Psoas muscle (tissue), 7 donors: ENCODE measurements at regions not wholly inside any gene's neighbourhood (a gene's known extent, or its start where the extent isn't known, plus 50 kb on each side); places are given as distances from the start of the nearest gene placed in this dataset.

Source experiments
- ATAC-seq, 4 donors: fragments of 200-7000 bp; cut with Tn5 transposase; one replicate each; pipeline ENCODE4 v1.9.1; 2020; ENCODE audit warnings: moderate library complexity in 3 of 4, mild to moderate bottlenecking in 2 of 4
- DNase-seq, 2 donors: peaks; one replicate each; pipeline ENCODE4 v3.0.0-alpha.2; 2020
- H3K27ac ChIP-seq: fragments of 200-600 bp; one replicate; pipeline ENCODE4 v1.8.0; 2022
- H3K27me3 ChIP-seq, 3 donors: fragments of 200-600 bp in 1 of 3; one replicate each; pipeline versions ENCODE4 v1.6.1 to v1.8.0; 2013 to 2022; ENCODE audit warnings: low read length in 2 of 3, mild to moderate bottlenecking in 2 of 3, moderate library complexity in 1 of 3; ENCODE audit not compliant: insufficient read depth in 3 of 3
- H3K36me3 ChIP-seq, 2 donors: fragments of 200-600 bp in 1 of 2; one replicate each; pipeline versions ENCODE4 v1.6.1 to v1.8.0; 2013 to 2022; ENCODE audit warnings: low read depth in 1 of 2, mild to moderate bottlenecking in 1 of 2, moderate library complexity in 1 of 2; ENCODE audit not compliant: insufficient read depth in 1 of 2
- H3K4me1 ChIP-seq: fragments of 200-600 bp; one replicate; pipeline ENCODE4 v1.8.0; 2022
- H3K4me3 ChIP-seq: fragments of 200-600 bp; one replicate; pipeline ENCODE4 v1.8.0; 2022; ENCODE audit warnings: mild to moderate bottlenecking
- H3K9me3 ChIP-seq: fragments of 200-600 bp; one replicate; pipeline ENCODE4 v1.8.0; 2022
- whole genome bisulfite sequencing, 3 donors: extraction: QIAGEN DNeasy Blood & Tissue Kit; methylation state at CpG; one replicate each; pipeline versions ENCODE4 v1.1.6 to v1.1.7; 2013; 5-methylcytosine and 5-hydroxymethylcytosine counted together
- intact Hi-C, 2 donors: fragments of 100-400 bp; cut with DNase I; formaldehyde crosslinking; loops; one replicate each; pipeline versions ENCODE4 v1.11.0 to v1.14.2; 2022
- TF ChIP-seq, protein P1 (sequence below): fragments of 200-600 bp; IDR thresholded peaks from one replicate; pipeline ENCODE4 v1.8.0; 2022; ENCODE audit warnings: antibody characterized with exemption
- donor health status: healthy with polysubstance abuse.
- donor health status: DM: no; HTN: no; CAD: no; lungs with moderate emphysema.
- donor health status: Bipolar disorder and iron deficiency.
- donor health status: healthy.
- donor health status: DM: yes; HTN: yes; CAD: no.
- donor health status: DM: no; HTN: no; CAD: no.
- donor health status: DM: yes; HTN: yes; CAD: no.

DNA sequence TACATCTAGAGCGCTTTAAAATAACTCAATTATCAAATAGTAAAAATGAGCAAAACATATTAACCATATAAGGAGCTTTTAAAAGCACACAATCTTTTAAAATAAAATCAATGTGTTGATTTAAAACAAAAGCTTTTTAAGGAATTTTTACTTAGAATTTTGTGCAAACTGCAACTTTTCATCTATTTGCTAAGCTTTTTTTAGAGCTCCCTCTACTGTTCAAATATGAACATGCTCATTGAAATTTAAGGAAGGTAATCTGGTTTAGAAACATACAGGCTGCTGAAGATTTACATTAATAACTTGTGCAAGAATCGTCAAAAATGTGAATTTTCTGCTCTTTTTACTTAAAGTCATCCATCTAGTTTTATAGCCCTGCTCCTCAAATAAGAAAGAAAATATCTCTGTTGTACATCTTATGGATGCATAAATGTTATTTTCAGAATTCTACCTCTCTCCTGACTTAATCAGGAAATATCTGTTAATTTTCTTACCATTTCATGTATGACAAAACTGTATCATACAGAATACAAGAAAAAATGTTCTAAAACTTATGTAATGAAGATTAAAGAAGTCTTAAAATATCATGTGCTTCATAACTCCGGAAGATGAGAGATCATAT lies 469.4 kb upstream of the ROBO2 start:
- WGBS, 3 donors = 59 to 63% (median 61%) methylated on average over 3 of the region's 3 CpGs
- H3K4me3 ChIP-seq = no peak overlapping the region
- DNase-seq = no peak

DNA sequence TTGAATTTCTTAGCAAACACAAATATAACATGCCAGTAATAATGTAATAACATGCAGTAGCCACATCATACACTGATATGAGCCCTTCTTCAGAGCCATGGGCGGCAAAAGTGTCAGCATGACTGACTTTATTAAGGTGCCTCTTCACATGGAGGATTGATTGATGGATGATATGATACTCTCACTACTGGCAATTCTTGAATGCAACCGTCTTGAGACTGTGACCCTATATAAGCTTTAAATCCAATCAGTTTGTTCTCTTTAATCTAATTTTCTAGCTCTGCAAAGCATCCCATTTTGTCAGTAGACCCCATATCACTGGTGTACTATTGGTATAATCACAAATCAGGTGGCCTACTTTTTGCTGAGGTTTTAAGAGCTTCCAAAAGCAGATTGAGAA lies 463.7 kb upstream of the ROBO2 start:
- no peaks in the 10 kb centered on the region for H3K4me1 ChIP-seq
- DNase-seq = no peak
- ATAC-seq = no peak
- TF ChIP-seq, protein P1, sequence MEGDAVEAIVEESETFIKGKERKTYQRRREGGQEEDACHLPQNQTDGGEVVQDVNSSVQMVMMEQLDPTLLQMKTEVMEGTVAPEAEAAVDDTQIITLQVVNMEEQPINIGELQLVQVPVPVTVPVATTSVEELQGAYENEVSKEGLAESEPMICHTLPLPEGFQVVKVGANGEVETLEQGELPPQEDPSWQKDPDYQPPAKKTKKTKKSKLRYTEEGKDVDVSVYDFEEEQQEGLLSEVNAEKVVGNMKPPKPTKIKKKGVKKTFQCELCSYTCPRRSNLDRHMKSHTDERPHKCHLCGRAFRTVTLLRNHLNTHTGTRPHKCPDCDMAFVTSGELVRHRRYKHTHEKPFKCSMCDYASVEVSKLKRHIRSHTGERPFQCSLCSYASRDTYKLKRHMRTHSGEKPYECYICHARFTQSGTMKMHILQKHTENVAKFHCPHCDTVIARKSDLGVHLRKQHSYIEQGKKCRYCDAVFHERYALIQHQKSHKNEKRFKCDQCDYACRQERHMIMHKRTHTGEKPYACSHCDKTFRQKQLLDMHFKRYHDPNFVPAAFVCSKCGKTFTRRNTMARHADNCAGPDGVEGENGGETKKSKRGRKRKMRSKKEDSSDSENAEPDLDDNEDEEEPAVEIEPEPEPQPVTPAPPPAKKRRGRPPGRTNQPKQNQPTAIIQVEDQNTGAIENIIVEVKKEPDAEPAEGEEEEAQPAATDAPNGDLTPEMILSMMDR = no peak
- WGBS, 3 donors = 49 to 59% (median 57%) methylated on average over 2 of the region's 2 CpGs
- no peak overlapping the region for H3K27ac ChIP-seq
- H3K4me3 ChIP-seq = no peak overlapping the region
- H3K36me3 ChIP-seq = no peaks in the 10 kb centered on the region
- no peaks in the 10 kb centered on the region for H3K9me3 ChIP-seq
- no peaks in the 10 kb centered on the region for H3K27me3 ChIP-seq
- intact Hi-C loops = no loop called here

More for the DNA sequence above, 469.4 kb upstream of the ROBO2 start:
- Histone ChIP-seq H3K36me3 (no peaks in the 10 kb centered on the region), H3K27me3 (no peaks in the 10 kb centered on the region), H3K27ac (no peak overlapping the region), H3K4me1 (no peaks in the 10 kb centered on the region), H3K9me3 (no peaks in the 10 kb centered on the region)
- no peak for ATAC-seq
- TF ChIP-seq, protein P1 = peak; percentile 21
- intact Hi-C loops = no loop called here

GRCh38 chr3:76582098-76582497 lies 457.8 kb upstream of the ROBO2 start:
- H3K4me1 ChIP-seq = no peaks in the 10 kb centered on the region
- ATAC-seq = no peak
- no peaks in the 10 kb centered on the region for H3K27me3 ChIP-seq
- intact Hi-C loops = no loop called here
- TF ChIP-seq, protein P1 = no peak
- no peak for DNase-seq
- no peak overlapping the region for H3K27ac ChIP-seq
- no peaks in the 10 kb centered on the region for H3K36me3 ChIP-seq
- H3K9me3 ChIP-seq = no peaks in the 10 kb centered on the region
- H3K4me3 ChIP-seq = no peak overlapping the region

DNA sequence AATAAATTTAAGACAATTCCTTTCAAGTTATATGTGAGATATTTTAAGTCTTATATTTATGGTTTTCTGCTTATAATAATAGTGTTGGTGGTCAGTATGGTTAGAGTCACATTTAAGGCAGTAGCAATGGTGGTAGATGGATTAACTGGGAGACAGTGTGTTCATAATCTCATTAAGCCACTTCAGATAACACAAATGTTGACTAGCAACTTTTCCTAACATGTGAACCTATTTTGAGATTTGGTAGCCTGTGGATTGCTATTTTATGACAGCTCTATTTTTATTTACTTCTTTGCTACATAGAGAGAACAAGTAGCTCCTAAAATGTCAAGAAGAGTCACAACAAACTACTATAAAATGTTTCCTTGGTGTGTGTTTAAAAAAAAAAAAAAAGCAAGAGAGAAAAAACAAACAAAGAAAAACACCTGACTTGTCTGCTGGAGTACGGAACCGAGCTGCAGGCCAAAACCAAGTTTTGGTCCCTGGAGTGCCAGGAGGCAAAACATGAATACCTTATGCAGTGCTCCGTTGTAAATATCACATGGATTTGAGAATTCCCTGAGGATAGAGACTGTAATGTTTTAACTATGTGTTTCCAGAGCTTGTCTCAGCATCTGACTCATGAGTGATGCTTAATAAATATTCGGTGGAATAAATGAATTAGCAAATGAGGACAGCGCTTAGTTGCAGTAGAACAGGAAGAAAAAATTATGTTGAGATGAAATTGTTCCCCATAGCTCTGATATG lies 457.1 kb upstream of the ROBO2 start:
- H3K9me3 ChIP-seq = no peaks in the 10 kb centered on the region
- no peak overlapping the region for H3K27ac ChIP-seq
- TF ChIP-seq, protein P1 = no peak
- ATAC-seq (no peak), DNase-seq (no peak)
- intact Hi-C loops = no loop called here
- 50 to 52% (median 52%) methylated on average over 5 of the region's 5 CpGs for WGBS, 3 donors
- H3K27me3 ChIP-seq = no peaks in the 10 kb centered on the region
- H3K4me3 ChIP-seq = no peak overlapping the region
- no peaks in the 10 kb centered on the region for H3K4me1 ChIP-seq
- H3K36me3 ChIP-seq = no peaks in the 10 kb centered on the region
